Transverse colon (tissue), 3 donors: ENCODE measurements at regions not wholly inside any gene's neighbourhood (a gene's known extent, or its start where the extent isn't known, plus 50 kb on each side); places are given as distances from the start of the nearest gene placed in this dataset.

Experiments
- EP300 ChIP-seq: sonication (generic); formaldehyde crosslinking; IDR thresholded peaks from one replicate; pipeline ENCODE4 v1.6.1; 2017; ENCODE audit warnings: antibody characterized with exemption, low read depth
- TF ChIP-seq, protein P1 (sequence below), 5 experiments: fragments of 200-600 bp in 3 of 5; fragments of 450-650 bp in 2 of 5; sonication (generic) in 3 of 5; IDR thresholded peaks; 1 replicate in 2 of 5; 2 replicates in 3 of 5; pipeline ENCODE4 v1.5.1; 2016 to 2017; ENCODE audit warnings: antibody characterized with exemption in 5 of 5, inconsistent platforms in 3 of 5, mild to moderate bottlenecking in 2 of 5, moderate library complexity in 1 of 5

DNA sequence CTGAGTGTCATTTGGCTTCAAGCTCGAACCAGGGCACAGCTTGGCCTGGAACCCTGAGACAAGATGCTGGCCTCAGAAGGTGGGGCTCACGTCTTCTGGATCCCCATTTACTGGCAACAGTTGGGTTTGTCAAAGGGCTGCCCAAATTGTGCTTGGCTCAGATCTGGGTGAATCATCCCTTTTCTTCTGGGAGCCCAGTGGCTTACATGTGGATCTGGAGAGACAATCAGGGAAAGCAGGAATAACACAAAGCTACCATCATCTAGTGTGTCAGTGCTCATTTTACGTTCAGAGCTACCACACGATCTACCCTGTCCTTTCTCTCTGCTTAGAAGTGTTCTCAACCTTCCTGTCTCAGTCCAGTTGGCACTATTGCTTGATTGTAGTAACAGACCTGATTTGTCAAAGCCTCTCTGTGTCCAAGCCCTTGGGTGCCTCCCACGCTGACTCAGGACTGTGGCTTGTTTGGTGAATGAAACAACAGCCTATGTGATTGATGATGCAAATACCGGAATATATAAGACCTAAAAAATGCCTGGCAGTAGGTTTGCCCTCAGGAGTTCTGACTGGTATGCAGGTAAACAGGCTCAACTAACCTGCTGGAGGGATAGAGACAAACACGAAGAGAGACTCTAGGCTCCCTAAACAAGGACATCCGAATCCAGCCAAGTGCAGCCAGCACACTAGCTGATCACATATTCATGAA, 974.3 kb downstream of the VRK1 start:
- TF ChIP-seq, protein P1, sequence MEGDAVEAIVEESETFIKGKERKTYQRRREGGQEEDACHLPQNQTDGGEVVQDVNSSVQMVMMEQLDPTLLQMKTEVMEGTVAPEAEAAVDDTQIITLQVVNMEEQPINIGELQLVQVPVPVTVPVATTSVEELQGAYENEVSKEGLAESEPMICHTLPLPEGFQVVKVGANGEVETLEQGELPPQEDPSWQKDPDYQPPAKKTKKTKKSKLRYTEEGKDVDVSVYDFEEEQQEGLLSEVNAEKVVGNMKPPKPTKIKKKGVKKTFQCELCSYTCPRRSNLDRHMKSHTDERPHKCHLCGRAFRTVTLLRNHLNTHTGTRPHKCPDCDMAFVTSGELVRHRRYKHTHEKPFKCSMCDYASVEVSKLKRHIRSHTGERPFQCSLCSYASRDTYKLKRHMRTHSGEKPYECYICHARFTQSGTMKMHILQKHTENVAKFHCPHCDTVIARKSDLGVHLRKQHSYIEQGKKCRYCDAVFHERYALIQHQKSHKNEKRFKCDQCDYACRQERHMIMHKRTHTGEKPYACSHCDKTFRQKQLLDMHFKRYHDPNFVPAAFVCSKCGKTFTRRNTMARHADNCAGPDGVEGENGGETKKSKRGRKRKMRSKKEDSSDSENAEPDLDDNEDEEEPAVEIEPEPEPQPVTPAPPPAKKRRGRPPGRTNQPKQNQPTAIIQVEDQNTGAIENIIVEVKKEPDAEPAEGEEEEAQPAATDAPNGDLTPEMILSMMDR (IDR thresholded peaks at IDR 0.05), result no peak
- TF ChIP-seq EP300, result no peak
